K562 (cell line): ENCODE measurements at regions not wholly inside any gene's neighbourhood (a gene's known extent, or its start where the extent isn't known, plus 50 kb on each side); places are given as distances from the start of the nearest gene placed in this dataset.

Experiments
- ATAC-seq: fragments of 200-7000 bp; cut with Tn5 transposase; 3 replicates; pipeline ENCODE4 v1.9.1; 2020; ENCODE audit warnings: moderate library complexity
- BruUV-seq: library from RNA; stranded (reverse); fragments of 400-500 nt; replicated peaks from 2 replicates; lab custom pipeline; 2021; lab: Mats Ljungman, UMichigan
- CTCF ChIA-PET: fragments of 300-600 bp; formaldehyde crosslinking; extraction: SDS; loops from one replicate; lab custom pipeline; 2021; ENCODE audit warnings: low intra/inter-chr PET ratio; lab: Yijun Ruan, JAX
- POLR2A ChIA-PET: fragments of 300-600, 350-650 bp; sonication (Branson Sonifier 250); formaldehyde crosslinking; extraction: SDS; loops from one replicate; lab custom pipeline; 2021; ENCODE audit warnings: antibody characterized with exemption, inconsistent platforms; lab: Yijun Ruan, JAX
- DNase-seq, 4 experiments: peaks; one replicate each; pipeline versions ENCODE4 v3.0.0 to v3.0.0-alpha.2; 2011 to 2018; ENCODE audit warnings: low spot score in 3 of 4, mixed read lengths in 3 of 4; ENCODE audit errors: extremely low read depth in 1 of 4
- FAIRE-seq: peaks from 2 replicates; lab custom pipeline; 2011; peaks lifted over from hg19 to GRCh38; lab: Jason Lieb, UNC
- H2AFZ ChIP-seq: 2 replicates; pipeline ENCODE4 v1.6.0; 2011; ENCODE audit warnings: low read depth, low read length, control low read depth, inconsistent platforms
- H3K27ac ChIP-seq: fragments of 200-600 bp; 3 replicates; pipeline ENCODE4 v1.8.0; 2011; ENCODE audit warnings: low read depth, mild to moderate bottlenecking, control low read depth, inconsistent platforms, low read length, moderate library complexity, mixed read lengths; ENCODE audit errors: extremely low read depth
- H3K27me3 ChIP-seq, 2 experiments: fragments of 300-600 bp in 1 of 2; 2 replicates in 1 of 2; 3 replicates in 1 of 2; pipeline versions ENCODE4 v1.6.0 to v1.8.0; 2011; ENCODE audit warnings: inconsistent platforms in 2 of 2, low read length in 2 of 2, mild to moderate bottlenecking in 1 of 2, mixed read lengths in 1 of 2, moderate library complexity in 1 of 2; ENCODE audit not compliant: control insufficient read depth in 2 of 2, insufficient read depth in 2 of 2
- H3K36me3 ChIP-seq: fragments of 300-600 bp; 3 replicates; pipeline ENCODE4 v1.8.0; 2011; ENCODE audit warnings: mild to moderate bottlenecking, low read length, inconsistent platforms; ENCODE audit not compliant: control insufficient read depth, insufficient read depth
- H3K4me1 ChIP-seq, 2 experiments: fragments of 200-600 bp in 1 of 2; replicated peaks in 1 of 2; 2 replicates in 1 of 2; 3 replicates in 1 of 2; pipeline versions ENCODE4 v1.5.1 to v1.8.0; 2011; ENCODE audit warnings: inconsistent platforms in 2 of 2, low read length in 2 of 2, mild to moderate bottlenecking in 1 of 2, mixed read lengths in 1 of 2, moderate library complexity in 1 of 2; ENCODE audit not compliant: control insufficient read depth in 2 of 2, insufficient read depth in 2 of 2
- H3K4me2 ChIP-seq: 2 replicates; pipeline ENCODE4 v1.6.1; 2011; ENCODE audit warnings: low read length, control low read depth, inconsistent platforms, mixed read lengths; ENCODE audit not compliant: insufficient read depth
- H3K4me3 ChIP-seq: fragments of 200-600 bp; sonication (generic), shearing (Covaris generic); 2 replicates; pipeline ENCODE4 v1.5.1; 2016; ENCODE audit warnings: control low read depth, inconsistent platforms
- H3K79me2 ChIP-seq: fragments of 200-600 bp; 3 replicates; pipeline ENCODE4 v1.8.0; 2011; ENCODE audit warnings: low read length, inconsistent platforms; ENCODE audit not compliant: control insufficient read depth, insufficient read depth
- H3K9ac ChIP-seq, 2 experiments: 2 replicates each; pipeline versions ENCODE4 v1.6.0 to v1.6.1; 2011; ENCODE audit warnings: low read depth in 2 of 2, low read length in 2 of 2, control low read depth in 1 of 2, inconsistent platforms in 1 of 2, mild to moderate bottlenecking in 1 of 2, mixed read lengths in 1 of 2; ENCODE audit not compliant: insufficient read depth in 1 of 2
- H3K9me1 ChIP-seq: one replicate; pipeline ENCODE4 v1.6.0; 2011; ENCODE audit warnings: inconsistent platforms, mild to moderate bottlenecking, low read length, moderate library complexity; ENCODE audit not compliant: control insufficient read depth, insufficient read depth
- H3K9me3 ChIP-seq: replicated peaks from 2 replicates; pipeline ENCODE4 v1.5.1; 2011; ENCODE audit warnings: low read depth, low read length, inconsistent platforms; ENCODE audit not compliant: control insufficient read depth, insufficient read depth
- H4K20me1 ChIP-seq: replicated peaks from 2 replicates; pipeline ENCODE4 v1.6.1; 2011; ENCODE audit warnings: low read length, inconsistent platforms, mixed read lengths; ENCODE audit not compliant: control insufficient read depth, insufficient read depth
- BACH1 ChIP-seq: fragments of 200-800 bp; sonication (Bioruptor generic); IDR thresholded peaks from 2 replicates; pipeline ENCODE4 v1.6.1; 2016; ENCODE audit warnings: missing genetic modification characterization, missing compliant biosample characterization
- ERF ChIP-seq: fragments of 450-650 bp; formaldehyde crosslinking; IDR thresholded peaks from 2 replicates; pipeline ENCODE4 v1.4.0; 2020; ENCODE audit warnings: mild to moderate bottlenecking, mixed read lengths
- HMG20B ChIP-seq: fragments of 250-450 bp; sonication (Bioruptor Pico); IDR thresholded peaks from 2 replicates; pipeline ENCODE4 v1.5.0; 2021; ENCODE audit warnings: mild to moderate bottlenecking
- MAFG ChIP-seq: fragments of 450-650 bp; conservative IDR thresholded peaks from 2 replicates; pipeline ENCODE4 v1.6.1; 2016; ENCODE audit warnings: missing genetic modification characterization, missing compliant biosample characterization
- STAT5B ChIP-seq: fragments of 250-450 bp; sonication (Bioruptor Pico); IDR thresholded peaks from 2 replicates; pipeline ENCODE4 v1.8.0; 2021; ENCODE audit warnings: mild to moderate bottlenecking, inconsistent platforms
- TEAD4 ChIP-seq, 2 experiments: sonication (generic) in 1 of 2; formaldehyde crosslinking in 1 of 2; IDR thresholded peaks; 2 replicates each; pipeline versions ENCODE4 v1.6.1 to v1.8.0; 2012 to 2022; ENCODE audit warnings: borderline replicate concordance in 1 of 2, inconsistent platforms in 1 of 2, low read length in 1 of 2, mild to moderate bottlenecking in 1 of 2, missing genetic modification reagents in 1 of 2
- THAP12 ChIP-seq: fragments of 250-450 bp; sonication (Bioruptor Pico); IDR thresholded peaks from 2 replicates; pipeline ENCODE4 v1.9.0; 2021; ENCODE audit warnings: mild to moderate bottlenecking, inconsistent platforms
- ZC3H11A ChIP-seq: IDR thresholded peaks from 2 replicates; pipeline ENCODE4 v1.6.1; 2012; ENCODE audit warnings: low read depth, low read length, improper control_type of control experiment
- WGBS: fragments of 100-300 bp; shearing (Covaris generic); methylation state at CpG from one replicate; pipeline ENCODE4 v1.1.6; 2016; ENCODE audit warnings: low coverage, mixed read lengths; ENCODE audit not compliant: insufficient coverage; ENCODE audit errors: missing lambda C conversion rate; 5-methylcytosine and 5-hydroxymethylcytosine counted together
- in situ Hi-C: fragments of 300-500 bp; cut with MboI; formaldehyde crosslinking; loops from 4 replicates; pipeline ENCODE4 v1.15.0; 2018; ENCODE audit warnings: inconsistent platforms, mixed read lengths
- intact Hi-C: fragments of 100-400 bp; cut with micrococcal nuclease; formaldehyde crosslinking; loops from 2 replicates; pipeline ENCODE4 v1.14.2; 2022
- TF ChIP-seq, protein P1 (sequence below): fragments of 250-450 bp; sonication (Bioruptor Pico); IDR thresholded peaks from 2 replicates; pipeline ENCODE4 v1.9.0; 2021; ENCODE audit warnings: mild to moderate bottlenecking

GRCh38 chr11:23772081-23772480 lies 724.8 kb upstream of the LUZP2 start:
- Histone ChIP-seq H3K9me1 (no peaks in the 10 kb centered on the region), H3K79me2 (no peaks in the 10 kb centered on the region), H3K4me2 (no peak overlapping the region), H3K27me3 (no peaks in the 10 kb centered on the region), H4K20me1 (no peaks in the 10 kb centered on the region), H3K9me3 (no peaks in the 10 kb centered on the region), H2AFZ (no peak overlapping the region), H3K36me3 (no peaks in the 10 kb centered on the region), H3K27ac (no peak overlapping the region), H3K9ac (no peak overlapping the region), H3K4me1 (no peaks in the 10 kb centered on the region), H3K4me3 (no peak overlapping the region)
- FAIRE-seq (no peak), DNase-seq (no peak), ATAC-seq (no peak)
- in situ Hi-C loops = no loop called here
- TF ChIP-seq MAFG (tag) (no peak), HMG20B (CRISPR knock-in tag) (no peak)
- POLR2A ChIA-PET = no interaction called here
- 0% methylated on average over 1 of the region's 1 CpG for WGBS
- CTCF ChIA-PET = no interaction called here
- no TSS peak for BruUV-seq
- intact Hi-C loops = no loop called here

DNA sequence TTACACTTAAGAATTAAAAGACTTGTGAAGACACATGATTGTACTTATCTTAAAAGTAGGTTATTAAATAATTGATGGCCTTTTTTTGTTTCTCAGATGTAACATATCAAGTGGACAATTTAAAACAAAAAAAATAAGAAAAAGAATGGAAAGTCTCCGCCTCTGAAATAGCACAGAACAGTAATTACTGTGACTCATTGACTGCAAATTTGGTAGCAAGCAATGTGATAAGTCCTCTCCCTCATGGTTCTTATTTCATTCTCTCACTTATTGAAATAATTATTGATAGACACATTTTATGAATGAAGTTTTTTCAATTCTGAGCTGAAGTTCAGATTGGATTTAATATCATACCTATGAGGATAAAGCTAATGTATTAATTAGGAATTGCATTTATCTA lies 717.9 kb upstream of the LUZP2 start:
- no TSS peak for BruUV-seq
- WGBS = 8% methylated on average over 1 of the region's 1 CpG
- TF ChIP-seq, protein P1, sequence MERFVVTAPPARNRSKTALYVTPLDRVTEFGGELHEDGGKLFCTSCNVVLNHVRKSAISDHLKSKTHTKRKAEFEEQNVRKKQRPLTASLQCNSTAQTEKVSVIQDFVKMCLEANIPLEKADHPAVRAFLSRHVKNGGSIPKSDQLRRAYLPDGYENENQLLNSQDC = no peak
- TF ChIP-seq ZC3H11A = no peak
- no peak for TF ChIP-seq STAT5B
- no peak for TF ChIP-seq ERF (CRISPR knock-in tag)
- no peak for TF ChIP-seq BACH1 (tag)
- TF ChIP-seq TEAD4 (IDR thresholded peaks at IDR 0.05; ENCODE audit: low read length) = no peak
- TF ChIP-seq TEAD4 (CRISPR knock-in tag; IDR thresholded peaks at IDR 0.05; ENCODE audit: borderline replicate concordance) = no peak
- TF ChIP-seq THAP12 (CRISPR knock-in tag) = no peak
- no peaks in the 10 kb centered on the region for H3K4me1 ChIP-seq
- no peaks in the 10 kb centered on the region for H3K36me3 ChIP-seq
- H3K27ac ChIP-seq = no peak overlapping the region
- no peak overlapping the region for H3K9ac ChIP-seq
- DNase-seq (no peak), FAIRE-seq (no peak), ATAC-seq (no peak)
- H3K9me1 ChIP-seq = no peaks in the 10 kb centered on the region
- in situ Hi-C loops (no loop called here), intact Hi-C loops (no loop called here)
- H3K4me3 ChIP-seq = no peak overlapping the region
- H2AFZ ChIP-seq = no peak overlapping the region
- H3K79me2 ChIP-seq = no peaks in the 10 kb centered on the region
- POLR2A ChIA-PET = no interaction called here
- no peaks in the 10 kb centered on the region for H4K20me1 ChIP-seq
- no peaks in the 10 kb centered on the region for H3K27me3 ChIP-seq
- H3K4me2 ChIP-seq = no peak overlapping the region
- CTCF ChIA-PET = no interaction called here
- H3K9me3 ChIP-seq = no peaks in the 10 kb centered on the region
